ENCODE measurements at regions not wholly inside any gene's neighbourhood (a gene's known extent, or its start where the extent isn't known, plus 50 kb on each side); places are given as distances from the start of the nearest gene placed in this dataset.

GRCh38 chr18:34648269-34648985 is 61.7 kb upstream of the DTNA start:
- no peak for DNase-seq

- no peak for DNase-seq
Observed at GRCh38 chr18:34649080-34649479, 61.0 kb upstream of the DTNA start.

GRCh38 chr18:34650121-34650545 is 60.0 kb upstream of the DTNA start:
- DNase-seq = no peak

DNA sequence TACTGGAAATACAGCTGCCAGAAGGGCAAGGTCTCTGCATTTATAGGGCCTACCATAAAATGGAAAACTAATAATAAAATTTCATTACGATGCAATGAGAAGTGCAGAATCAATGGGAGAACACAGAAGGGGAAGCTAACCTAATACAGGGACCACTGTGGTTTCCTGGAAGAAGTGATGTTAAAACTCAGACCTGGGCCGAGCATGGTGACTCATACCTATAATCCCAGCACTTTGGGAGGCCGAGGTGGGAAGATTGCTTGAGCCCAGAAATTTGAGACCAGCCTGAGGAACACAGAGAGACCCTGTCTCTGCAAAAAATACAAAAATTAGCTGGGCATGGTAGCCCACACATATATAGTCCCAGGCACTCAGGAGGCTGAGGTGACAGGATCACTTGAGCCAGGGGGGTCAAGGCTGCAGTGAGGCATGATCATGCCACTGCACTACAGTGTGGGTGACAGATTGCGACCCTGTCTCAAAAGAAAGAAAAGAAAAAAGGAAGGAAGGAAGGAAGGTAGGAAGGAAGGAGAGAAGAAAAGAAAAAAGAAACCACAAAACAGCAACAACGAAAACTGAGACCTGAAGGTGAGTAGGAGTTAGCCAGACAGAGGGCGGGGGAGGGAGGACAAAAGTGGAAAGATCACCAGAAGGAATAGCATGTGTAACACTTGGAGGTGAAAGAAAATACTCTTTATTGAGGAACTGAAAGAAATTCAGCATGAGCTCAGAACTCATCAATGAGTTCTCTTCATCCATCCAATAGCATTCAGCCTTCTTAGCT is 58.3 kb upstream of the DTNA start:
- no peak for DNase-seq

GRCh38 chr18:34655131-34655530 is 55.0 kb upstream of the DTNA start:
- DNase-seq = no peak

DNA sequence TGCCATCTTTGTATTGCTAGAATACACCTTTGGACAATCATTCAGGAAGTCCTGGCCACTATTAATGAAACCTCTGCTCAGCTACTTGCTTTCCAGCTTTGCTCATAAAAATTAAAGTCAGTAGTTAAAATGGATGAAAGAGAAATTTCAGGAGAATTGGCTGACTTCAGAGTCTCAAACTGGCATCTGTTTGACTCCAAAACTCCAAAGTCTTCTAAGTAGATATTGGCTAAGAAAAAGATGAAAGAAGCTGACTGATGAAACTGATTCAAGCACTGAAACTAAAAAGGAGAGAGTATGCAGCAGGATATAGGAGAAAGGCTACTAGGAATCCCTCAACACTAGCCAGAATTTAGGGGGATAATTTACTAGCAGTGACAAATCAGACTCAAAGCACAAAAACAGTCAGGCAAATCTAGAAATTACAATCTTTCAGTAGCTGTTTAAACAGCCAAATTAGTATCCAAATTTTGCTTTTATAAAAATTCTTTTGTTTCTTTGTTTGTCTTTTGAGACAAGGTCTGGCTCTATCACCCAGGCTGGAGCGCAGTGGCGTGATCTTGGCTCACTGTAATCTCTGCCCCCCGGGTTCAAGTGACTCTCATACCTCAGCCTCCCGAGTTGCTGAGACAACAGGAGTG is 52.1 kb upstream of the DTNA start:
- DNase-seq = no peak

GRCh38 chr18:34659579-34660517 is 50.2 kb upstream of the DTNA start:
- DNase-seq = peak; percentile 57 to 87
